HCT116 (cell line): ENCODE measurements at regions not wholly inside any gene's neighbourhood (a gene's known extent, or its start where the extent isn't known, plus 50 kb on each side); places are given as distances from the start of the nearest gene placed in this dataset.

Source experiments
- ATAC-seq: fragments of 200-7000 bp; cut with Tn5 transposase; 2 replicates; pipeline ENCODE4 v1.9.1; 2020; ENCODE audit warnings: mild to moderate bottlenecking, moderate library complexity
- BruUV-seq: library from RNA; stranded (reverse); fragments of 400-500 nt; replicated peaks from 2 replicates; lab custom pipeline; 2021; lab: Mats Ljungman, UMichigan
- CTCF ChIA-PET: fragments of 300-600 bp; sonication (Branson Sonifier 250); formaldehyde crosslinking; loops from one replicate; lab custom pipeline; 2021; ENCODE audit warnings: antibody characterized with exemption; lab: Charles Lee
- POLR2A ChIA-PET: fragments of 300-600, 350-600 bp; sonication (Branson Sonifier 250); formaldehyde crosslinking; loops from one replicate; lab custom pipeline; 2021; ENCODE audit warnings: antibody characterized with exemption; lab: Charles Lee
- RAD21 ChIA-PET, 2 experiments: fragments of 300-600 bp; sonication (Branson Sonifier 250); formaldehyde crosslinking; loops; one replicate each; lab custom pipeline; 2023; ENCODE audit warnings: low total read pairs in 2 of 2; ENCODE audit not compliant: uncharacterized antibody in 2 of 2, unreplicated experiment in 2 of 2, low non-redundant PET in 1 of 2; lab: Charles Lee
- DNase-seq: peaks from one replicate; pipeline ENCODE4 v3.0.0-alpha.2; 2010; ENCODE audit warnings: low read depth, low spot score
- H2AFZ ChIP-seq: fragments of 200-600 bp; shearing (Covaris generic), sonication (generic); 2 replicates; pipeline ENCODE4 v1.6.1; 2017; ENCODE audit warnings: low read depth, mixed run types, mixed read lengths, antibody characterized with exemption, low read length; ENCODE audit not compliant: poor library complexity, severe bottlenecking
- H3K27ac ChIP-seq: 2 replicates; pipeline ENCODE4 v1.5.1; 2012; ENCODE audit warnings: low read depth, low read length
- H3K27me3 ChIP-seq: fragments of 200-600 bp; sonication (generic); 2 replicates; pipeline ENCODE4 v1.6.1; 2016; ENCODE audit warnings: mixed run types, low read length, mixed read lengths; ENCODE audit not compliant: insufficient read depth
- H3K36me3 ChIP-seq, 2 experiments: fragments of 200-500 bp in 1 of 2; fragments of 200-600 bp in 1 of 2; sonication (Bioruptor generic) in 1 of 2; sonication (generic) in 1 of 2; 2 replicates each; pipeline versions ENCODE4 v1.5.1 to v1.6.1; 2014 to 2016; ENCODE audit warnings: low read length in 2 of 2, inconsistent platforms in 1 of 2, mixed read lengths in 1 of 2, mixed run types in 1 of 2; ENCODE audit not compliant: insufficient read depth in 2 of 2, control insufficient read depth in 1 of 2
- H3K4me1 ChIP-seq, 2 experiments: fragments of 200-600 bp in 1 of 2; sonication (generic) in 1 of 2; 2 replicates each; pipeline versions ENCODE4 v1.5.1 to v1.6.1; 2012 to 2017; ENCODE audit warnings: low read length in 2 of 2, inconsistent platforms in 1 of 2, mild to moderate bottlenecking in 1 of 2, mixed read lengths in 1 of 2, mixed run types in 1 of 2, moderate library complexity in 1 of 2; ENCODE audit not compliant: insufficient read depth in 2 of 2, control insufficient read depth in 1 of 2
- H3K4me2 ChIP-seq: fragments of 200-600 bp; sonication (generic); 2 replicates; pipeline ENCODE4 v1.6.1; 2017; ENCODE audit warnings: mixed run types, low read length, mixed read lengths
- H3K4me3 ChIP-seq, 2 experiments: fragments of 200-600 bp in 1 of 2; sonication (generic) in 1 of 2; replicated peaks in 1 of 2; 2 replicates each; pipeline ENCODE4 v1.5.1; 2011 to 2016; ENCODE audit warnings: low read length in 2 of 2, control low read depth in 1 of 2, low read depth in 1 of 2, mild to moderate bottlenecking in 1 of 2, mixed read lengths in 1 of 2, mixed run types in 1 of 2
- H3K79me2 ChIP-seq: fragments of 200-600 bp; sonication (generic); 2 replicates; pipeline ENCODE4 v1.6.1; 2017; ENCODE audit warnings: mild to moderate bottlenecking, mixed run types, low read length, moderate library complexity, mixed read lengths; ENCODE audit not compliant: insufficient read depth
- H3K9ac ChIP-seq: fragments of 200-600 bp; sonication (generic); 2 replicates; pipeline ENCODE4 v1.6.1; 2016; ENCODE audit warnings: low read length, mixed read lengths
- H3K9me2 ChIP-seq: fragments of 200-600 bp; sonication (generic), shearing (Covaris generic); 2 replicates; pipeline ENCODE4 v1.6.1; 2017; ENCODE audit warnings: mixed run types, mild to moderate bottlenecking, moderate library complexity; ENCODE audit not compliant: insufficient read depth
- H3K9me3 ChIP-seq, 2 experiments: fragments of 200-500 bp in 1 of 2; fragments of 200-600 bp in 1 of 2; sonication (Bioruptor generic) in 1 of 2; sonication (generic) in 1 of 2; 2 replicates each; pipeline ENCODE4 v1.6.1; 2014 to 2017; ENCODE audit warnings: low read length in 2 of 2, mixed read lengths in 2 of 2, inconsistent platforms in 1 of 2, low read depth in 1 of 2, mild to moderate bottlenecking in 1 of 2, mixed run types in 1 of 2, moderate library complexity in 1 of 2; ENCODE audit not compliant: control insufficient read depth in 1 of 2, insufficient read depth in 1 of 2
- H4K20me1 ChIP-seq: fragments of 200-600 bp; sonication (generic), shearing (Covaris generic); 2 replicates; pipeline ENCODE4 v1.6.1; 2017; ENCODE audit warnings: mixed run types, mild to moderate bottlenecking, moderate library complexity; ENCODE audit not compliant: insufficient read depth
- CBX3 ChIP-seq: IDR thresholded peaks from 2 replicates; pipeline ENCODE4 v1.6.1; 2012; ENCODE audit warnings: low read depth
- ELF1 ChIP-seq: IDR thresholded peaks from 2 replicates; pipeline ENCODE4 v1.6.1; 2012; ENCODE audit warnings: low read depth, borderline replicate concordance
- EZH2 ChIP-seq: fragments of 200-600 bp; sonication (generic); IDR thresholded peaks from 2 replicates; pipeline ENCODE4 v1.6.1; 2017; ENCODE audit warnings: antibody characterized with exemption, mixed run types
- EZH2phosphoT487 ChIP-seq: fragments of 200-600 bp; IDR thresholded peaks from 2 replicates; pipeline ENCODE4 v1.6.1; 2018; ENCODE audit warnings: antibody characterized with exemption, borderline replicate concordance
- FOSL1 ChIP-seq: IDR thresholded peaks from 2 replicates; pipeline ENCODE4 v1.6.1; 2012; ENCODE audit warnings: low read depth
- JUND ChIP-seq: IDR thresholded peaks from 2 replicates; pipeline ENCODE4 v1.6.1; 2012
- RAD21 ChIP-seq: IDR thresholded peaks from 2 replicates; pipeline ENCODE4 v1.6.1; 2012; ENCODE audit warnings: low read depth, mild to moderate bottlenecking
- SP1 ChIP-seq: IDR thresholded peaks from 2 replicates; pipeline ENCODE4 v1.6.1; 2012; ENCODE audit warnings: low read depth
- SRF ChIP-seq: IDR thresholded peaks from 2 replicates; pipeline ENCODE4 v1.6.1; 2012; ENCODE audit warnings: low read depth
- TCF7L2 ChIP-seq: IDR thresholded peaks from 2 replicates; pipeline ENCODE4 v1.7.0; 2011; ENCODE audit warnings: borderline replicate concordance, inconsistent platforms; ENCODE audit not compliant: insufficient read depth, insufficient read length; ENCODE audit errors: extremely low read depth
- YY1 ChIP-seq: IDR thresholded peaks from 2 replicates; pipeline ENCODE4 v1.6.1; 2011; ENCODE audit warnings: low read length, low read depth, moderate library complexity, mild to moderate bottlenecking; ENCODE audit not compliant: insufficient replicate concordance; ENCODE audit errors: extremely low read depth
- ZNF274 ChIP-seq: fragments of 200-500 bp; sonication (Bioruptor generic); IDR thresholded peaks from 2 replicates; pipeline ENCODE4 v1.6.1; 2014; ENCODE audit warnings: mild to moderate bottlenecking, low read depth, low read length, inconsistent platforms
- intact Hi-C: fragments of 100-400 bp; cut with micrococcal nuclease; formaldehyde crosslinking; loops from 2 replicates; pipeline ENCODE4 v1.10.0; 2022
- TF ChIP-seq, protein P1 (sequence below): IDR thresholded peaks from 2 replicates; pipeline ENCODE4 v1.6.1; 2012
- TF ChIP-seq, protein P2 (sequence below): IDR thresholded peaks from 2 replicates; pipeline ENCODE4 v1.6.1; 2012
- TF ChIP-seq, protein P3 (sequence below), 3 experiments: fragments of 200-600 bp in 1 of 3; sonication (generic) in 1 of 3; IDR thresholded peaks in 2 of 3; conservative IDR thresholded peaks in 1 of 3; 2 replicates each; pipeline ENCODE4 v1.5.1; 2012 to 2017; ENCODE audit warnings: low read depth in 2 of 3, low read length in 2 of 3, antibody characterized with exemption in 1 of 3, borderline replicate concordance in 1 of 3, control low read depth in 1 of 3, mild to moderate bottlenecking in 1 of 3, mixed read lengths in 1 of 3, mixed run types in 1 of 3, moderate library complexity in 1 of 3; ENCODE audit not compliant: insufficient read depth in 1 of 3

DNA sequence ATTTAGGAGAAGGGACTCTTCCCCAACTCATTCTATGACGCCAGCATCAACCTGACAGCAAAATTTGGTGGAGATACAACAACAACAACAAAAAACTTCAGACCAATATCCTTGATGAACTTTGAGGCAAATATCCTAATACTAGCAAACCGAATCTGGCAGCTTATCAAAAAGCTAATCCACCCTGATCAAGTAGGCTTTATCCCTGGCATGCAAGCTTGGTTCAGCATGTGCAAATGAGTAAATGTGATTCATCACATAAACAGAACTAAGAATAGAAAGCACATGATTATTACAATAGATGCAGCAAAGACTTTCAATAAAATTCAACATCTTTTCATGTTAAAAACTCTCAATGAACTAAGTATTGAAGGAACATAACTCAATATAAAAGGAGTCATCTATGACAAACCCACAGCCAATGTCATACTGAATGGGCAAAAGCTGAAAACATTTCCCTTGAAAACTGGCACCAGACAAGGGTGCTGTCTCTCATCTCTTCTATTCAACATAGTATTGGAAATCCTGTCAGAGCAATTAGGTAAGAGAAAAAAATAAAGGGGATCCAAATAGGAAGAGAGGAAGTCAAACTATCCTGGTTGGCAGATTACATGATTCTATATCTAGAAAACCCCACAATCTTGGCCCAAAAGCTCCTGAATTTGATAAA is 233.3 kb downstream of the CCDC59 start:
- no peaks in the 10 kb centered on the region for H3K27me3 ChIP-seq
- DNase-seq, result no peak
- H3K4me3 ChIP-seq, result no peak overlapping the region
- no peaks in the 10 kb centered on the region for H3K9me3 ChIP-seq
- no peak overlapping the region for H3K27ac ChIP-seq
- ATAC-seq, result no peak
- H3K4me1 ChIP-seq, result no peaks in the 10 kb centered on the region
- H3K36me3 ChIP-seq, result no peaks in the 10 kb centered on the region
- no peak overlapping the region for H2AFZ ChIP-seq
- no peaks in the 10 kb centered on the region for H4K20me1 ChIP-seq
- intact Hi-C loops, result no loop called here
- TF ChIP-seq JUND (no peak), CBX3 (no peak), SP1 (no peak), ZNF274 (no peak), FOSL1 (no peak), RAD21 (no peak), ELF1 (no peak), TCF7L2 (no peak), EZH2phosphoT487 (no peak)
- TF ChIP-seq, protein P1, sequence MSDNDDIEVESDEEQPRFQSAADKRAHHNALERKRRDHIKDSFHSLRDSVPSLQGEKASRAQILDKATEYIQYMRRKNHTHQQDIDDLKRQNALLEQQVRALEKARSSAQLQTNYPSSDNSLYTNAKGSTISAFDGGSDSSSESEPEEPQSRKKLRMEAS, result no peak
- TF ChIP-seq, protein P2, sequence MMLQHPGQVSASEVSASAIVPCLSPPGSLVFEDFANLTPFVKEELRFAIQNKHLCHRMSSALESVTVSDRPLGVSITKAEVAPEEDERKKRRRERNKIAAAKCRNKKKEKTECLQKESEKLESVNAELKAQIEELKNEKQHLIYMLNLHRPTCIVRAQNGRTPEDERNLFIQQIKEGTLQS, result no peak
- H3K9me2 ChIP-seq, result no peaks in the 10 kb centered on the region
- no peak overlapping the region for H3K4me2 ChIP-seq
- H3K9ac ChIP-seq, result no peak overlapping the region
- no TSS peak for BruUV-seq
- ChIA-PET CTCF (no interaction called here), RAD21 (no interaction called here), POLR2A (no interaction called here)
- no peaks in the 10 kb centered on the region for H3K79me2 ChIP-seq

DNA sequence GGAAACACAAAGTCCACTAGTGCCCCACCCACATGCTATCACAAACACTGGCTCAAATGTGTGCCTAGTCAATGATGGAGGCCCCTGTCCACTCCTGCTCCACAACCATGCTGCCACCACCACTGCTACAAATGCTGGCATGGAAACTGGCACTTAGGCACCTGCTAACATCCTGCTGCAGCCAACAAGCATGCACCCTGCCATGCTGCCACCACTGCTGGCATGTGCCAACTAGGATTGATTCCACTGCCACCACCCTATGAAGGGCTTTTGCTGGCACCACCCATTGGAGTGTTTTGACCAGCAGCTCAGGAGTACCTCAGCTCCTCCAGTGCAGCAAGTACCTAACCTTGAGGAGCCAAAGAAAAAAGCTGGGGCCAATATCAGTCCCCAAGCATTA is 236.6 kb downstream of the CCDC59 start:
- Histone ChIP-seq H3K79me2 (no peaks in the 10 kb centered on the region), H3K4me2 (no peak overlapping the region), H3K4me3 (no peak overlapping the region), H3K36me3 (no peaks in the 10 kb centered on the region), H3K9me2 (no peaks in the 10 kb centered on the region), H2AFZ (no peak overlapping the region), H3K27me3 (no peaks in the 10 kb centered on the region), H3K4me1 (no peaks in the 10 kb centered on the region), H3K27ac (no peak overlapping the region)
- ChIA-PET RAD21 (no interaction called here), CTCF (no interaction called here), POLR2A (no interaction called here)
- DNase-seq, result no peak
- no peak for ATAC-seq
- intact Hi-C loops, result no loop called here
- BruUV-seq, result no TSS peak
- TF ChIP-seq EZH2 (no peak), SRF (no peak), YY1 (no peak), RAD21 (no peak), SP1 (no peak), CBX3 (no peak), TCF7L2 (no peak)
- TF ChIP-seq, protein P3, sequence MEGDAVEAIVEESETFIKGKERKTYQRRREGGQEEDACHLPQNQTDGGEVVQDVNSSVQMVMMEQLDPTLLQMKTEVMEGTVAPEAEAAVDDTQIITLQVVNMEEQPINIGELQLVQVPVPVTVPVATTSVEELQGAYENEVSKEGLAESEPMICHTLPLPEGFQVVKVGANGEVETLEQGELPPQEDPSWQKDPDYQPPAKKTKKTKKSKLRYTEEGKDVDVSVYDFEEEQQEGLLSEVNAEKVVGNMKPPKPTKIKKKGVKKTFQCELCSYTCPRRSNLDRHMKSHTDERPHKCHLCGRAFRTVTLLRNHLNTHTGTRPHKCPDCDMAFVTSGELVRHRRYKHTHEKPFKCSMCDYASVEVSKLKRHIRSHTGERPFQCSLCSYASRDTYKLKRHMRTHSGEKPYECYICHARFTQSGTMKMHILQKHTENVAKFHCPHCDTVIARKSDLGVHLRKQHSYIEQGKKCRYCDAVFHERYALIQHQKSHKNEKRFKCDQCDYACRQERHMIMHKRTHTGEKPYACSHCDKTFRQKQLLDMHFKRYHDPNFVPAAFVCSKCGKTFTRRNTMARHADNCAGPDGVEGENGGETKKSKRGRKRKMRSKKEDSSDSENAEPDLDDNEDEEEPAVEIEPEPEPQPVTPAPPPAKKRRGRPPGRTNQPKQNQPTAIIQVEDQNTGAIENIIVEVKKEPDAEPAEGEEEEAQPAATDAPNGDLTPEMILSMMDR (IDR thresholded peaks at IDR 0.05 in 2 of 3, conservative IDR thresholded peaks at IDR 0.05 in 1 of 3; ENCODE audit: borderline replicate concordance in 1 of 3, insufficient read depth in 1 of 3, low read depth in 2 of 3, low read length in 2 of 3), result no peak
- TF ChIP-seq, all 23 proteins: peak for 0
- Histone ChIP-seq H4K20me1 (no peaks in the 10 kb centered on the region), H3K9me3 (no peaks in the 10 kb centered on the region), H3K9ac (no peak overlapping the region)
